SK-MEL-5 (cell line): ENCODE measurements at regions not wholly inside any gene's neighbourhood (a gene's known extent, or its start where the extent isn't known, plus 50 kb on each side); places are given as distances from the start of the nearest gene placed in this dataset.

Experiments used
- DNase-seq: peaks from one replicate; pipeline ENCODE4 v3.0.0-alpha.2; 2016; ENCODE audit warnings: low read depth, low spot score
- in situ Hi-C: cut with HindIII; loops from 2 replicates; pipeline ENCODE4 v1.10.0; 2016; ENCODE audit warnings: low sequenced_read_pairs, high pct_unique_total_duplicates, low pct_unique_long_range_greater_than_20kb

DNA sequence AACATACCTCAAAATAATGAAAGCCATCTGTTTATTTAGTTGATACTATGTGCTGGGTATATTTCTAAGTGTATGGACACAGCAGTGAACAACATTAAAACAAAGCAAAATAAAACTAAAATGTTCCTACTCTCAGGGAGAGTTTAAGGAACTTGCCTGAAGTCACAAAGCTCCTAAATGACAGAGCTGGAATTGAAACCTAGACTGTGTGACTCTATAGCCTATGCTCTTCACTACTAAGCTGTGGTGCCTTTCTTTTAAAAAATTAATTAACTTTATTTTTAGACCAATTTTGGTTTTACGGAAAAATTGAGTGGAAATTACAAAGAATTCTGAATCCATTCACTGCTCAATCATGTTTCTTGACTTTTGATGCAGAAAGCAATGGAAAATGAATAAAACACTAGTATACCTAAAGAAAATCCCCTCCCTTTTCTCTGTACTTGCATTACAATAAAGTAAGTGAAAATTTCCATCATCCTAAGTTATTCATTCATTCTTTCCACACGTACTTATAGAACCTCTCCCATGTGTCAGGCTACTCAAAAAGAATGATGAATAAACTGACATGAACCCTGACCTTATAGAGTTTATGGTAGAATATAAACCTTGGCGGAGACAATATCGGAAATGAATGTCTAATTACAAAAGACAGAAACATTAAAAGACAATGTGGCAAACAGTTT is 189.8 kb upstream of the RBMS3 start:
- in situ Hi-C loops: no loop called here
- DNase-seq: no peak

DNA sequence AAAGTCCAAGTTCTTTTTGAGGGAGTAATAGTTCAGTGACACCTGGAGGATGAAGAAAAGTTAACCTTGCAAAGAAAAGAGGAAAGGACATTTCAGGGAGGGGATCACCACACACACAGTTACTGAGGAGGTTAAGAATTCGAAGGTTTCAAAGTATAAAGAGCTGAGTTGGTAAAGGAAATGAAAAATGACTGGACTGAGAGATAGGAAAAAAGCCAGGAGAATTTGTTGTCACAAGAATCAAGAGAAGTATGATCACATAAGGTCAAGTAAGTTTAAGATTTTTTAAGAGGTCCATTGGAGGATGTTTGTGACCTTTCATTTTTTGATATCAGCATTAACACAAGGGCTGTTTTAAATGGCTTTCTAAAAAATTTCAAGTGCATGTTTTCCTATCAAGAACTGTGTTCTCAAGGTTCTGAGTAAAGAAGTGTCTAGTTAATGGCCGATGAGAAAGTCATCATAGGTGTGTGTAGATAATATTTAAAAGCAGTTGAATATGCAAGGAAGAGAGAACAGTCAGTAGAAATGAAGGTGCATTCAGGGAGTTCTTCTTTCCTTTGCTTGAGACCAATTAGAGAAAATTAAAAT is 189.2 kb upstream of the RBMS3 start:
- in situ Hi-C loops: no loop called here
- no peak for DNase-seq

DNA sequence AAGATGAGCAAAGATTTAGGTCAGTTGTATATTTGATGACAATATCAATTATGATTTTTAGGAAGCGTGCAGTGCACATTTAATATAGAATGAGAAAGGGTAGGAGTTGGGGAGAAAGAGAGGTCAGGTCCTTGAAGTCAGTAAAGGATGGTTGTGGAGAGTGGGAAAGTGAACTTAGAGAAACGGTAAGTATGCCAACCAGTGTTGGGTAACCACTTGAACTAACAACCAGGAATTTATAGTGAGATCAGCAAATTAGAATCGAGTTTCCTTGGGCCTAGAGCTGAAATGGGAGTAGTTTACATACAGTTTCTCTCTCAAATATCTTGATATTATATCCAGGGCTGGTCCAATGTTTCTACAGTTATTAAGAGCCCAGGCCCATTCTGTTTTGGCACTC is 188.5 kb upstream of the RBMS3 start:
- no peak for DNase-seq
- in situ Hi-C loops: no loop called here

DNA sequence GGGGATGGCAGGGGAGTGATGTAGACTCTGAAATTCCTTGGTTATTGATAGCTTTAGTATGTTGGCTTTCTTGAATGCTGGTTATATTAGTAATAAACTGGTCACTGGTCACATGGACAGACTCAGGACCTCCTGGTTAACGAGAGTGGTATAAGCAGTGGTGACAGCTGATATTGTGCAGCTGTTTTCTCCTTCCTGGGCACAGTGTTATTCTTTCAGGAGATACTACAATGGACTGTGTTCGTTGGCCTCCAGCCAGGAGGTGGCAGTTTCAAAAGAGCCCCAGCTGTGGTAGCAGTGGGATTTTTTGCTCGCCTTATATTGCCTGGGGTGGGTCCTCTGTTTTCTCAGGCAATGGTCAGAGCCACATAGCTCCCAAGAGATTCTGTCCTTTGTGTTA is 181.6 kb upstream of the RBMS3 start:
- in situ Hi-C loops: no loop called here
- DNase-seq: no peak

- no peak for DNase-seq
- in situ Hi-C loops: no loop called here
These were observed 181.1 kb upstream of the RBMS3 start for GRCh38 chr3:29099775-29100174.

GRCh38 chr3:29100292-29100691 is 180.6 kb upstream of the RBMS3 start:
- DNase-seq: no peak
- in situ Hi-C loops: no loop called here

- in situ Hi-C loops: no loop called here
- DNase-seq: no peak
These were observed 152.9 kb upstream of the RBMS3 start for GRCh38 chr3:29128001-29128400.

- no peak for DNase-seq
These were observed 143.3 kb upstream of the RBMS3 start for GRCh38 chr3:29137601-29138000.

GRCh38 chr3:29138171-29138570 is 142.7 kb upstream of the RBMS3 start:
- DNase-seq: no peak
- in situ Hi-C loops: no loop called here

More at GRCh38 chr3:29137601-29138000, 143.3 kb upstream of the RBMS3 start:
- in situ Hi-C loops: no loop called here

- in situ Hi-C loops: no loop called here
- DNase-seq: peak; percentile 32
These were observed 140.2 kb upstream of the RBMS3 start for GRCh38 chr3:29140666-29141065.

GRCh38 chr3:29141197-29141917 is 139.5 kb upstream of the RBMS3 start:
- in situ Hi-C loops: no loop called here
- DNase-seq: no peak

- DNase-seq: no peak
- in situ Hi-C loops: no loop called here
These were observed 139.0 kb upstream of the RBMS3 start for GRCh38 chr3:29141918-29142275.

DNA sequence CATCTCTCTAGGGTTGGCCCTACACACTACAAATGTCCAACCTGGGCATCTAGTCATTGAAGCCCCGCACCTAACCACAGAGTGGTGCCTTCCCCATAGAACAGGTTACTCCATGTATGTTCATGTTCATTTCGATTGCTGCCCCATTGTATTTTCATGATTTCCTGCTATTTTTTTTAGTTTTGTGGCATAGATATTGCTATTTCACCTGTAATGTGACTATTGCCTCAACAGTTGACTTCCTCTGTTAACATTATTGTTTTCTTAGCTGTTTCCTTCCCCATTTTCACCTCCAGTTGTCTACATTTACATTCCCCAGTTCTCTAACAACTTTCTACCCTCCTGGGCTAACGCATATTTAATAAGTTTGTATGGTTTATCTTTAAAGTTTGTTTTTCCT is 137.7 kb upstream of the RBMS3 start:
- DNase-seq: no peak
- in situ Hi-C loops: no loop called here

- no peak for DNase-seq
- in situ Hi-C loops: no loop called here
These were observed 136.5 kb upstream of the RBMS3 start for GRCh38 chr3:29144361-29144760.

DNA sequence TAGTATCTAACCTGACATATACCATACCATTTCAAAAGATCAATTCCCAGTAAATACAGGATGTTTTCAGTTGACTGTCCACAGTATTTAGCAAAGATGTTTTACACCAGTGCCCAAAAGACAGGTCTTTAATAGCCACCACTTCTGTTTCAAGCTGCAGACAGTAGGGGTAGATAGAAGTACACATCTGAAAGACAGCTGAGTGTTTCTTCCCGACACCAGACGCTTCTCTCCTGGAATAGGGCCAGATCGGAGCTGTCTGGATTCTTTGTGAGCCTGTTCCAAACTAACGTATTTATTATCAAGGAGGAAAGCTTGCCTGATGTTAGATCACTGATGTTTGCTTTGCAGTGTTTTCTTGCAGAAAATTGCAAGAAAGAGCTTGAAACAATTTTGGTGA is 136.1 kb upstream of the RBMS3 start:
- in situ Hi-C loops: no loop called here
- peak; percentile 72 for DNase-seq

GRCh38 chr3:29145360-29145759 is 135.5 kb upstream of the RBMS3 start:
- in situ Hi-C loops: no loop called here
- no peak for DNase-seq

- in situ Hi-C loops: no loop called here
- peak; percentile 97 for DNase-seq
These were observed 128.5 kb upstream of the RBMS3 start for GRCh38 chr3:29152379-29152778.

DNA sequence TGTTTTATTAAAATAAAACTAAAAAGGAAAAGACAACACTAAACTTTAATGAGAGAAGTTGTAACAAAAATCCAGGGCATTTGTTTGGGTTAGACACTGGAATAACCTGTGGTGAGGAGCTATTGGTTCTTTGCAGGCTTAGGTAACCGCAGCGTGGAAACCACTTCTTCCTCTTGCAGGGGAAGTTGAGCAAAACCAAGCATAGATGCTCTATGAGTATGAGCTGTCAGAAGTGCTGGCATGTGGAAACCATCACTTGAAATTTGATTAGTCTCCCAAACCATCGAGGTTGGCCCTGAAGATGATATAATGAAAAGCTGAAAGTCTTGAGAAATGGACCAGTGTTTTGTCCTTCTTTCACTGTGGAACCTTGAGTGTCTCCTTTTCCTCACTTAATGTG is 127.1 kb upstream of the RBMS3 start:
- in situ Hi-C loops: no loop called here
- DNase-seq: no peak

DNA sequence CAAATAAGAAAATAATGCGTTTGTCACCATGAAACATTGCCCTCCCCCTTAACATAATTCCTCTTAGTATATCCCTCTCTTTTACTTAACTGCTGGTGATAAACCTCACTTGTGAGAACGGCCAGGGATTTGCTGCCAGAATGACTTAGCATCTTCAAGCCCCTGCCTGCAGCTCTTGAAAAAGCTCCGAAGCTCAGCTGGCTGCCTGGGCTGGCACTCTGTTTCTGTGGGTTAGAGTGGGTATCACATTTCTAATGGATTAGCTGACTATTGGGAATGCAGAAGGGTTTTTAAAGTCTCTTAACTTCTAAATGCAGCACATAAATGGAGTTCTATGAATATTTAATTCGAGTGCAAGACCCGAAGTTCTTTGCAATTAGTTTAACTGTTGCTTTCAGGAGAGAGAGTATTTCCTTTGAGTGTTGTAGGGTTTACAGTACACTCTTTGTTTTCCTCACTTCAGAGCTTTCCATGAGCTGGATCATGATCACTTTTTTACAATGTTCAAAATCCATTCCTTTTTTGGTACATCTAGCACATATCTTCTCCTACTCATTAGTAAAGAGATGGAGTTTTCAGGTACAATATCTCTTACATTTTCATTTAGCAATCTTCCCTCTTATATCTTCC is 124.7 kb upstream of the RBMS3 start:
- DNase-seq: peak; percentile 65
- in situ Hi-C loops: no loop called here
